Stomach (tissue), 8 donors: ENCODE measurements at regions not wholly inside any gene's neighbourhood (a gene's known extent, or its start where the extent isn't known, plus 50 kb on each side); places are given as distances from the start of the nearest gene placed in this dataset.

Experiments
- DNase-seq, 2 donors: peaks; one replicate each; pipeline versions ENCODE4 v3.0.0 to v3.0.0-alpha.2; 2013 to 2019
- H3K27ac ChIP-seq, 5 donors: fragments of 200-600 bp in 4 of 5; sonication (generic) in 4 of 5; one replicate each; pipeline ENCODE4 v1.5.1; 2013 to 2019; ENCODE audit warnings: mild to moderate bottlenecking in 1 of 5, moderate library complexity in 1 of 5
- H3K27me3 ChIP-seq, 3 donors: fragments of 200-600 bp; sonication (generic); one replicate each; pipeline ENCODE4 v1.5.1; 2017 to 2019; ENCODE audit warnings: mixed run types in 1 of 3
- H3K36me3 ChIP-seq, 4 donors: fragments of 200-600 bp; sonication (generic); 1 replicate in 3 of 4; 2 replicates in 1 of 4; pipeline ENCODE4 v1.5.1; 2016 to 2019
- H3K4me1 ChIP-seq, 4 donors: fragments of 200-600 bp; sonication (generic); one replicate each; pipeline ENCODE4 v1.5.1; 2016 to 2019
- H3K4me3 ChIP-seq, 4 donors: fragments of 200-600 bp; sonication (generic) in 3 of 4; one replicate each; pipeline ENCODE4 v1.5.1; 2016 to 2019; ENCODE audit warnings: mild to moderate bottlenecking in 1 of 4
- H3K9me3 ChIP-seq, 4 donors: fragments of 200-600 bp; sonication (generic); one replicate each; pipeline ENCODE4 v1.5.1; 2016 to 2019
- CTCF ChIP-seq, 7 experiments: fragments of 450-650 bp in 4 of 7; fragments of 200-600 bp in 3 of 7; sonication (generic) in 3 of 7; IDR thresholded peaks; one replicate each; pipeline ENCODE4 v1.5.1; 2016 to 2019; ENCODE audit warnings: antibody characterized with exemption in 7 of 7, control low read depth in 2 of 7, mild to moderate bottlenecking in 1 of 7
- EP300 ChIP-seq: sonication (generic); formaldehyde crosslinking; IDR thresholded peaks from one replicate; pipeline ENCODE4 v1.6.1; 2017; ENCODE audit warnings: antibody characterized with exemption
- POLR2A ChIP-seq, 4 donors: fragments of 450-650 bp; IDR thresholded peaks; one replicate each; pipeline ENCODE4 v1.6.1; 2016; ENCODE audit warnings: antibody characterized with exemption in 4 of 4, control low read depth in 2 of 4, mild to moderate bottlenecking in 1 of 4, moderate library complexity in 1 of 4
- POLR2AphosphoS5 ChIP-seq, 3 donors: sonication (generic); formaldehyde crosslinking; IDR thresholded peaks; one replicate each; pipeline ENCODE4 v1.6.1; 2016; ENCODE audit warnings: antibody characterized with exemption in 3 of 3
- WGBS, 5 donors: extraction: QIAGEN DNeasy Blood & Tissue Kit in 3 of 5; methylation state at CpG; one replicate each; pipeline versions ENCODE4 v1.1.5 to v1.1.7; 2013 to 2018; 5-methylcytosine and 5-hydroxymethylcytosine counted together
- intact Hi-C: fragments of 100-400 bp; cut with DNase I; formaldehyde crosslinking; loops from one replicate; pipeline ENCODE4 v1.15.1; 2023; ENCODE audit warnings: low total_unique reads
- donor health status: healthy with polysubstance abuse.
- donor health status: Bipolar disorder and iron deficiency.
- donor health status: healthy.

GRCh38 chr2:145341536-145341935 is 821.6 kb upstream of the ZEB2 start:
- no peak for DNase-seq
- no peak overlapping the region for H3K27ac ChIP-seq
- no peaks in the 10 kb centered on the region for H3K36me3 ChIP-seq
- intact Hi-C loops, result no loop called here
- no peak for TF ChIP-seq POLR2A (IDR thresholded peaks at IDR 0.05)
- no peak for TF ChIP-seq POLR2AphosphoS5 (IDR thresholded peaks at IDR 0.05)
- no peak for TF ChIP-seq EP300
- no peak for TF ChIP-seq CTCF (IDR thresholded peaks at IDR 0.05)
- WGBS, 5 donors, result 84 to 93% (median 87%) methylated on average over 2 of the region's 2 CpGs
- H3K4me3 ChIP-seq, result no peak overlapping the region
- H3K9me3 ChIP-seq, result no peaks in the 10 kb centered on the region
- no peaks in the 10 kb centered on the region for H3K4me1 ChIP-seq
- no peaks in the 10 kb centered on the region for H3K27me3 ChIP-seq

GRCh38 chr2:145339646-145340045 is 819.7 kb upstream of the ZEB2 start:
- Histone ChIP-seq H3K36me3 (no peaks in the 10 kb centered on the region), H3K4me1 (no peaks in the 10 kb centered on the region), H3K27ac (no peak overlapping the region), H3K9me3 (no peaks in the 10 kb centered on the region), H3K27me3 (no peaks in the 10 kb centered on the region), H3K4me3 (no peak overlapping the region)
- TF ChIP-seq POLR2A (IDR thresholded peaks at IDR 0.05), result no peak
- TF ChIP-seq POLR2AphosphoS5 (IDR thresholded peaks at IDR 0.05), result no peak
- no peak for TF ChIP-seq EP300
- WGBS, 5 donors, result 61 to 77% (median 69%) methylated on average over 3 of the region's 3 CpGs
- intact Hi-C loops, result no loop called here
- peak in 1 of 2 donors; percentile 5 for DNase-seq

- Histone ChIP-seq H3K27me3 (no peaks in the 10 kb centered on the region), H3K4me3 (no peak overlapping the region), H3K9me3 (no peaks in the 10 kb centered on the region), H3K4me1 (no peaks in the 10 kb centered on the region), H3K27ac (no peak overlapping the region), H3K36me3 (no peaks in the 10 kb centered on the region)
- intact Hi-C loops, result no loop called here
- WGBS, 5 donors, result 73 to 92% (median 88%) methylated on average over 7 of the region's 7 CpGs
- no peak for DNase-seq
- no peak for TF ChIP-seq POLR2A (IDR thresholded peaks at IDR 0.05)
- no peak for TF ChIP-seq CTCF (IDR thresholded peaks at IDR 0.05)
- TF ChIP-seq POLR2AphosphoS5 (IDR thresholded peaks at IDR 0.05), result no peak
- TF ChIP-seq EP300, result no peak
Observed at GRCh38 chr2:145332210-145332898, 812.4 kb upstream of the ZEB2 start.

- 71 to 79% (median 74%) methylated on average over 1 of the region's 1 CpG for WGBS, 5 donors
- intact Hi-C loops, result no loop called here
Observed at GRCh38 chr2:145329971-145330370, 810.1 kb upstream of the ZEB2 start.

More at GRCh38 chr2:145329971-145330370, 810.1 kb upstream of the ZEB2 start:
- Histone ChIP-seq H3K36me3 (no peaks in the 10 kb centered on the region), H3K4me3 (no peak overlapping the region), H3K9me3 (no peaks in the 10 kb centered on the region), H3K27me3 (no peaks in the 10 kb centered on the region), H3K4me1 (no peaks in the 10 kb centered on the region), H3K27ac (no peak overlapping the region)
- TF ChIP-seq POLR2AphosphoS5 (IDR thresholded peaks at IDR 0.05), result no peak
- TF ChIP-seq EP300, result no peak
- no peak for TF ChIP-seq POLR2A (IDR thresholded peaks at IDR 0.05)
- TF ChIP-seq CTCF (IDR thresholded peaks at IDR 0.05), result no peak
- DNase-seq, result no peak
